NCI-H2029 (cell line): ENCODE measurements at regions not wholly inside any gene's neighbourhood (a gene's known extent, or its start where the extent isn't known, plus 50 kb on each side); places are given as distances from the start of the nearest gene placed in this dataset.

Experiments
- DNase-seq: peaks from one replicate; lab custom pipeline; 2025; lab: John Stamatoyannopoulos, UW

DNA sequence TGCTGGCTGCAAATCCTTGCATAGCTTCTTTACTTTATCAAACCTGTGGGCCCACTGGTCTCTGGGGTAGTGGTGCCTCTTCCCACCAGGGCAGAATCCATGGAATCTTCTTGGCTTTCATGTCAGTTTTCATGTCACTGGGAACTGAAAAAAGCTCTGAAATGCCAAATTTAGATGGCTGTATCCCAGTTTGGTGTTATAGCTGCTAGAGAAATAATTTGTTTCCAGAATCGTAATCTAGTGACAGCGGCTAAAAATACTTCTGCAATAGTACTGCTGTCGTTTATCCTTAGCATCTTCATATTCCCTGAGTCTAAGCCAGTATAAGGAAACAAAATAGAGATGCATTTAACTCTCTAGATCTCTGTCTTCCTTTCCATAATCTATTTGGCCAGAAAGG lies 983.4 kb upstream of the FAT3 start:
- no peak for DNase-seq

GRCh38 chr11:91239359-91239758 lies 985.3 kb upstream of the FAT3 start:
- no peak for DNase-seq

- no peak for DNase-seq
Measured at GRCh38 chr11:91231226-91231625, 993.4 kb upstream of the FAT3 start.

DNA sequence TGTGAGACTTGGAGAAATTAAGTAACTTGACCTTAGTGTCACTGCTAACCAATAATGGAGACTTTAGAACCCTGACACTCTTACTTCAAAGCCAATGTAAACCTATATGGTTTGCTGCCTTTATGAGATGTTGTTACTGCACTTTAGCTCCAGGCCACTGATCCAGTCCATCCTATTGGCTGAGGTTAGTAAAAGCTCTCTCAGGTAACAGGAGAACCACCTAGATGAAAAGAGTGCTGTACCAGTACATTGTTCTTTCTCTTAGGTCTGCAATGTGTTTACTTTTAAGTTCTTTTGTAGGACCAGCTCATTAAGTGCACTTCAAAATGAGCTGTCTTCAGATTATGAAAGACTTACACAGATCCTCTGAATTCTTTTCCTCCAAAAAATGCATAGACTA lies 994.0 kb upstream of the FAT3 start:
- peak; percentile 12 for DNase-seq

DNA sequence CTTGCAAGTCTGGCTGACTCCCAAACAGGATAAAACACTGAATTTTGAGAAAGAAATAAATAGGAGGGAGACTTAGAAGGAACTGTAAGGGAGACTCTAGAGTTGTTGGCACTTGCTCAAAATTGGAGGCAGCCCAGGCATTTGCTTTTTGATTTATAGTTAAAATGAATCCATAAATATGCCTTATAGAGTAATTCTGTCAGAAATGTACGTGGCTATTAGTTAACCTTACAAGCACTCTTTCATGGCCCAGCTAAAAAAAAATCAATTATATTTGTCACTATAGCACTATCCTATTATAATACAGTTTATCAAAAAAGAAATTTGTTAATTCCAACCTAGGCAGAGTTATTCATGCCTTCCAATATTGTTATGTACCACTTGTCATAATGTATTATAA lies 1000.0 kb upstream of the CHORDC1 start:
- DNase-seq, result no peak

DNA sequence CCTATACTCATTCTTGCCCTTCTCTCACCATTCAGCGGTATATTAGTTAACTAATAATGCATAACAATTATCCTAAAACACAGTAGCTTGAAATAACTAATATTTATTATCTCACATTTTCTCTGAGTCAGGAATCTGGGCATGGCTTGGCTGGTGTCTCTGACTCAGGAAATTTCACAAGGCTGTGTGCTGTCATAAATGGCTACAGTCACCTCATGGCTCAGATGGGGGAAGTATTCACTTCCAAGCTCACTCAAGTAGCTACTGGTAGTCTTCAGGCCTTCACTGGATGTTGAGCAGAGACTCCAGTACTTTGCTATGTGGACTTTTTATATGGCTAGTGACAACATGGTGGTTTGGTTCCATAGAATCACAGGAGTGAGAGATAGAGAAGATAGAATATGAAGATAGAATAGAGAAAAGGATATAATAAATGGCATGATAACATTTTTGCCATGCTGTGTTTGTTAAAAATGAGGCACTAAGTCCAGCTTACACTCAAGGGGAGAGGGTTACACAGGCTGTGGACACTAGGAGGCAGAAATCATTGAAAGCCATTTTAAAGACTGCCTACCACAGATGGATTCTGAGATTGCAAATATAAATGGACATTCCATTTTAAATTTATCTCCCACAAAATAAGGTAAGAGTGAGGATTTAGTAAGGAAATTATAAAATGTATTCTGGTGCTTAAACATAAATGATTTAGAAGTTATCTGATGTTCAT lies 997.8 kb upstream of the CHORDC1 start:
- no peak for DNase-seq

GRCh38 chr11:91219535-91219934 lies 996.7 kb upstream of the CHORDC1 start:
- no peak for DNase-seq

DNA sequence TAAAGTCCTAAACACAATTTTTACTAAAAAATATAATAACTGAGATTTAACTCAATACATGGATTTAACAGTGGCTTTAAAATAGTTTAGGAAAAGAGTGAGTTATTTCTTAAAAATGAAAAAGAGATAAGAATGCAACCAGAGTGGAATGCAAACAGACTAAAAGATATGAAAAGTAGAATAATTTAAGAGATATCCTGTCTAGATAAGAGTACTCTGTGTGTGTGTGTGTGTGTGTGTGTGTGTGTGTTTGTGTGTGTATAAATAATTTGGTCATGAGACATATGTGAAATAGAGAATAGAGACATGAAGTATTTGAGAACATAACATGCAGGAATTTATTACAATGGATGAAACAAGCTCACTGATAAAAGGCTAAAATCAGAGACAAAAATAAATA lies 986.9 kb upstream of the CHORDC1 start:
- DNase-seq, result no peak

GRCh38 chr11:91209306-91209705 lies 986.5 kb upstream of the CHORDC1 start:
- DNase-seq, result no peak

- no peak for DNase-seq
Measured at GRCh38 chr11:91199866-91200265, 977.0 kb upstream of the CHORDC1 start.

- no peak for DNase-seq
Measured at GRCh38 chr11:91194546-91194945, 971.7 kb upstream of the CHORDC1 start.

GRCh38 chr11:91188484-91188883 lies 965.6 kb upstream of the CHORDC1 start:
- DNase-seq, result no peak

DNA sequence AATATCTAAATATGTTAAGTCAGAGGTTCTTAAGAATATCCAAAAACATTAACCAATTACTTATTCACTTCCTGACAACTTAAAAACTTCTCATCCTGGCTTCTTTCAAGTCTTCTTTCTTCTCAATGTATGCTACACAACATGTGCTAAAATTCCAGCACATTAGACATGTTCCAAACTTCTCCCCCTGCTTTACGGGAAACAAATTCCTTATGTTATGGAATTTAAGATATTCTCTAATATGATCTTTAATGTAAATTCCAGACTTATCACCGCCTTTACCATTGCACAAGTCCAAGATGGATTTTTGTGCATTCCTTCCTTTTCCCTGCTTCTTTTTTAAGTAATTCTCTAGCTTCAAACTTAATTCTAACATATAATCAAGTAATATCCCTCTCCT lies 964.5 kb upstream of the CHORDC1 start:
- DNase-seq, result no peak

GRCh38 chr11:91178366-91178765 lies 955.5 kb upstream of the CHORDC1 start:
- DNase-seq, result no peak

- no peak for DNase-seq
Measured at GRCh38 chr11:91174734-91175133, 951.9 kb upstream of the CHORDC1 start.

DNA sequence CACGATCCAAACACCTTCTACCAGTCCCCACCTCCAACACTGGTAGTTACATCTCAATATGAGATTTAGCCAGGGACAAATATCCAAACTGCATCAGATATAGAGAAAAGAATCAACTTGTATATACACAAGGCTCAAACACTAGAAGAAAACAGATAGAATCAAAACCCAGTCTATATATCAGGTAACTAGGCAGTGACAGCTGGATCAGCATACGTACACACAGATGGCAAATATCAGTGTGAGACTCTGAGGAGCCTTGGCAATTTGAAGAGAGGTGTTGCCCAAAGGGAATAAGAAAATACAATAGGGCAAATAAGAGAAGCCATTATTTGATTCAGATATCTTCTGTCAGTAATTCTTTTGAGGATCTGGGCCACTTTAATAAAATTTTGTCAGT lies 951.3 kb upstream of the CHORDC1 start:
- DNase-seq, result no peak

DNA sequence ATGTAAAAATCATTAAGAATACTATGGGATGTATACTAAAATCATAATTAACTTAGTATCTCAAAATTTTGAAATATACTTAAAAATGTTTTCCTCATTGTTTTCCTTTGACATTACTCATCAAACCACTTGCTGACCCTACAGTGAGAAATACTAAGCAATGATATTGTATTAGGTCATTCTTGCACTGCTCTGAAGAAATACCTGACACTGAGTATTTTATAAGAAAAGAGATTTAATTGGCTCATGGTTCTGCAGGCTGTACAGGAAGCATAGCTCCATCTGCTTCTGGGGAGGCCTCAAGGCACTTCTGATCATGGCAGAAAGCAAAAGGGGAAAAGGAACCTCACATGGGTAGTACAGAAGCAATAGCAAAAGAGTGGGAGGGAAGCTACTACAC lies 950.9 kb upstream of the CHORDC1 start:
- DNase-seq, result no peak

- no peak for DNase-seq
Measured at GRCh38 chr11:91170711-91171110, 947.9 kb upstream of the CHORDC1 start.

DNA sequence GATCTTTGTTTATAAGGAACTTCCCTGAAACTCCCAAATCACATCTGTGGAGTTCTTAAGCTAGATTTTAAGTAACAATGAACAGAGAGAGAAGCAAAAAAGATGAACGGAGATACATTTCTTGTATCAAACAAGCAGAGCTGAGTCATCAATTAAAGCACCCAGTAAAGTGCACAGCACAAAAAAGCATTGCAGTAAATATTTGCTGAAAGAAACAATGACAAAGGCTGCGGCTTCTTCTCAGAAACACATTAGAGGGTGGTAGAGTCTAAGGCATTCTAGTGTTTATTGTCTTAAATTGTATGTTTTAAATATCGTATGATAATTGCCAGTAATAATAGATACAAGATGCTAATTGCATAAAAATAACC lies 941.6 kb upstream of the CHORDC1 start:
- no peak for DNase-seq

DNA sequence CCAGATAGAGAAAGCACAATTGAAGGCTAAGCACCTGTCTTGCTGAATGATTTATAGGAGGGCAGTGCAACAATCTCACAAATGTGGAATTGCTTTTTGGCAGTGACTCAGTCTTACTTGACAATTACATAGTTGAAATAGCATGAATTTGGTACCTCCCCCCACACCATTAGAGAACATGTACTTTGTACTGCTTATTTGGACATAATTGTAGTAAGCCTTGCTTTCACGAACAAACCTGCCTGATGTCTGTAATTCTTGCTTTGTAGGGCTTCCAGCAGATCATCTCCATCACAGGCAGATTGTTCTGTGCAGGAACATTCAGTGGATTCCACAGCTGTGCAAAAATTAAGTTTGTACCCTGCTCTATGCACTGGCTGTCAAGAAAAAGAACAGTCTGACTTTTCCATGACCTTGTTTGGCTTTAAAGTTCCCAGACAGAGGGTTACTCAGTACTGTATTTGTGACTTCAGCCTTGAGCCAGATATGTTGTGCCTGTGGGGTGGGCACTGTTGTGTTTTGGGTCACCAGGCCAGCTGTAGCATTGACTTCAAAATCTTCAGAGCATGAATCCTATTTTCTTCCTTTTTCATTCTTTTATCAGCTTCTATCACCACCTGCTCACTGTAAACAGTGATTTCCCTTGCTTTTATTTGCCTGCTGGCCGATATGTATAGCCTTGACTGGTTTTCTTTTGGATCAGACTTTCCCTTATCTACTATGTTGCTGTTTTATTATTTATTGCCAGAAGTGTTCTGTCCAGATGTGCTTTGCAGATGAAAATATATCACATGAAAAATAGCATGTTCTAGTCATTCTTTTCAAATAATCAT lies 941.0 kb upstream of the CHORDC1 start:
- no peak for DNase-seq

GRCh38 chr11:91160661-91161060 lies 937.8 kb upstream of the CHORDC1 start:
- DNase-seq, result no peak

DNA sequence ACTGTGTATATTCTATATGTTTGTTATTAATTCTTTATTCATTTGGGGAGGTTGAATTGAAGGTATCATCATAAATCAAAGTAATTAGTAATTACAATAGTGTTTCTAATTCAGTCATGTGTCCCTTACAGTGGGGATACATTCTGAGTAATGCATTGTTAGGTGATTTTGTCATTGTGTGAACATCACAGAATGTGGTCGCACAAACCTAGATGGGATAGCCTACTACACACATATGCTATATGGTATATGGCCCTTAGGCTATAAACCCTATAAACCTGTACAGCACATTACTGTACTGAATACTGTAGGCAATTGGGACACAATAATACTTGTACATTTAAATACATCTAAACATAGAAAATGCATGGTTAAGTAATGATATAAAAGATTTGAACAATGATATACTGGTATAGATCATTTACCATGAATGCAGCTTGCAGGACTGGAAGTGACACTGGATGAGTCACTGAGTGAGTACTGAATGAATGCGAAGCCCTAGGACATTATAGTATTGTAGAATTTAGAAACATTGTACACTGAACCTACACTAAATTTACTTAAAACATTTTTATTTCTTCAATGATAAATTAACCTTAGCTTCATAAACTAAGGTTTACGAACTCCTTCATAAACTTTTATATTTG lies 936.2 kb upstream of the CHORDC1 start:
- DNase-seq, result no peak

GRCh38 chr11:91158297-91158696 lies 935.4 kb upstream of the CHORDC1 start:
- no peak for DNase-seq
